ENCODE measurements at regions not wholly inside any gene's neighbourhood (a gene's known extent, or its start where the extent isn't known, plus 50 kb on each side); places are given as distances from the start of the nearest gene placed in this dataset.
"Not testable (repeated sequence)": the region's sequence is repeated elsewhere in the genome, so short reads cannot be mapped to it uniquely, and the experiment has no call there.

DNA sequence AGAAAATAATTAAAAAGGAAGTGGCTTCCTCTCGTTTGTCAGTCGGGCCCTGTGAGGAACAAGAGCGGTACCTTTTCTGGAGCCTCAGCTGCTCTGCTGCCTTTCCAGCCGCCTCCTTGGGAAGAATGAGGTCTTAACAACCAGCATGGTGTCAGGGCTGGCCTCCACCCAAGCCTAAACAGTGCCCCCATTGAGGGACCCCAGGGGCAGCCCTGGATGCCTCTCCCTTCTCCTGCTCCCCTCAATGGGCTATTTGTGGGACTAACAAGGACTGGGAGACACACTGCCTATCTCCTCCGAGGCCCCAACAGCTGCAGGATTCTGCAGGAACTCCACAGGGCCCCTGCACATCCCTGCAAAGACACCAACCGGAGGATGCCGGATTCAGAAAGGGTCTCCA, 155.4 kb upstream of the MAP3K1 start:
- DNase-seq (ENCODE audit: low spot score): no peak

DNA sequence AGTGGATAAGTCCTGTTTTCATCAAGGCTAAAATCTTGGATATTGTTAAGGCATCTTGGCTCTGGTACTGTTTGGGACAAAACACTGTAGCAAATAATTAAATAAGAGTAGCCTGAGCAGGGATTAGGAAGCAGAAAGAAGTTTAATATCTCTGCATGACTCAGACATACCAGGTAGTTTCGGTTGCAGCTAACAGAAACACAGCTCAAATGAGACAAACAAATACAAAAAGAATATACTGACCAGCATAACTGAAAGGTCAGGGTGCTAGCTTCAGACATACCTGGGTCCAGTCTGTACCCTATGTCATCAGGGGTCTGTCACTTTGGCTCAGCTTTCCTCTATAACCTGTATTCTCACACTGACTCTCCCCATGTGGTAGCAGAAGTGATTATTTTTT, 156.4 kb upstream of the MAP3K1 start:
- DNase-seq (ENCODE audit: low spot score): no peak

DNA sequence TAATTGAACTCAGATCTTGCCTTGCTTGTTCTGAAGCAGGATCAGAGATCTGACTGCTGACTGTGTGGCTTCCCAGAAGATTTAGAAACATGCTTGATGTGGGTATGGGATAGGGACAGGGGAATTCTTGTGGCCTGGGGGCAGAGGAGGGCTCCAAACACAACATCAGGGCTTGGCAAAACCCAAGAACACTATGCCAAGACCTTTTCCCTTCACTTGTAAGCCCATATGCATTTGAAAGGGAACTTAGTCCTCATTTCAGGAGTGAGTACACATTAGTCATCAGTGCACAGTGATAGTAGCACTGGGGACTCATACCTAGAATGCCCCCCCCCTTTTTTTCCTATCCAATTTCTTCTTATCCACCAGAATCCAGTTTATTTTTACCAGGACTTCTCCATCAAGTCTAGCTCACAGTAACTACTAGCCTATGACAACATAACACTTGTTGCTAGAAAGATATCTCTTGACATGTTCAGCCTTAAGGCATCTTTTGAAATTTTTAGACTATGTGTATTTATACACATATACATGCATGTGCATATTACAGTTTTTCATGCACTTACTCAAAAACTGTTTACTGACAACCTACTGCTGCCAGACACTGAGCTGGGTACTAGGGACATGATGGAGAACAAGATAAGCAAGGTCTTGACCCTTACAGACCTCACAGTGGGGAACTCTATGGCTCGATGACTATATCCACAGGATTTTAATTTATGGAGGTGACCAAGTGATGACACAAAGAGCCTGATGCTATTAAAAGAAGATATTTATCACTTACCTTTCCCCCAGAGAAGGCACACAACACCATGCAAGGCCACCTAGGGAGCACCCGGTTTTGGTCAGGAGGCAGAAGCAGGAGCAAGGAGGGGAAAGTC, 158.3 kb upstream of the MAP3K1 start:
- no peak for DNase-seq (ENCODE audit: low spot score)

DNA sequence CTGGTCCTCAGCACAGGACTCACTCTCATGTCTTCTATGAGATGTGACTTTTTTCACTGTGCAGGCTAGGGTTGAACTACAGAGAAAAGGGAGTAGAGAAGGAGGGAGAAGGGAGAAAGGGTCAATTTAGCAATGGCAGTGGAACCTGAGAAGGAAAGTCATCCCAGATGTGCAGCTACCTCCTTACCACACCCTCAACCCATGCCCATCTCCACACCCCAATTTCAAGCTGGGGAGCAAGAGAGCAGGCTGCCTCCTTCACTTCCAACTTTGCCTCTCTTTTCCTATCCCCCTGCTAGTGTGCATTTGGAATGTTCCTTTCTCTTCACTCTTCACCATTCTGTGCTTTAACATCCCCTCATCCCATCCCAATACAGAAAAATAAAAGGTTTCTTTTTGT, 163.5 kb upstream of the MAP3K1 start:
- DNase-seq (ENCODE audit: low spot score): no peak

DNA sequence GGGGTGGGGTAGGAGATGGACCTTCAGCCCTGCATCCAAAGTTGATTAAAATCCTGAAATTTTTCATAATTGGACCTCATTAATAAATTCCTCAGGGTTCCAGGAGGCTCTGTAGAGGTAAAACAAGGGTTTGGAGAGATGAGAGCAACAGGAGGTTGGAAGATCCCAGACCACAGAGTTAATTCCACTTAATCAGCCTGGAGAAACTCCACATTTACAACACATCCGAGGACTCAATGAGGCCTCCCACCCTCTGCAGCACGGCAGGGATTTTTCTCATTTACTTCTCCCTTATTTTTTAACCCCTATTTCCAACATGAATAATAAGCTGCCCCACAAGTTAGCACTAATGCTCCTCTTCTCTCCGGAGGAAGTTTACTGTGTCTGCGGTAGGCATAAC, 165.0 kb upstream of the MAP3K1 start:
- no peak for DNase-seq (ENCODE audit: low spot score)

DNA sequence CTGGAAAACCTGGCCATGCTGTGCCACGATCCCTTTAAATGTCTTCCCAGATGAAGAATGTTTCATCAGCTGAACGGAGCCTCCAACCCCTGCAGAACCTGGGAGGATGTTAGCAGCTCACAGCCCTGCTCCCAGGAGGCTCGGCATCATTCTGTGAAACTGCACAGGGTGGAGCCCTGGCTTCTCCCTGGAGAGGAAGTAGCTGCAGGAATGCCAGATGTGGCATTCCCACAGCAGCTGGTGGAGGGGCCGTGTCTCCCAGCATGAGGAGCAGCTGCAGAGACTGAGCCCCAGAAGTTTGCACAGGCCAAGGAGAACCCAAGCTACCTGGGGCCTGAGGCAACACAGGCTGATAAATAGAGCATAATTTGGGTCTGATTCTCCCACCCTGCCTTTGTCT, 165.8 kb upstream of the MAP3K1 start:
- DNase-seq (ENCODE audit: low spot score): no peak

DNA sequence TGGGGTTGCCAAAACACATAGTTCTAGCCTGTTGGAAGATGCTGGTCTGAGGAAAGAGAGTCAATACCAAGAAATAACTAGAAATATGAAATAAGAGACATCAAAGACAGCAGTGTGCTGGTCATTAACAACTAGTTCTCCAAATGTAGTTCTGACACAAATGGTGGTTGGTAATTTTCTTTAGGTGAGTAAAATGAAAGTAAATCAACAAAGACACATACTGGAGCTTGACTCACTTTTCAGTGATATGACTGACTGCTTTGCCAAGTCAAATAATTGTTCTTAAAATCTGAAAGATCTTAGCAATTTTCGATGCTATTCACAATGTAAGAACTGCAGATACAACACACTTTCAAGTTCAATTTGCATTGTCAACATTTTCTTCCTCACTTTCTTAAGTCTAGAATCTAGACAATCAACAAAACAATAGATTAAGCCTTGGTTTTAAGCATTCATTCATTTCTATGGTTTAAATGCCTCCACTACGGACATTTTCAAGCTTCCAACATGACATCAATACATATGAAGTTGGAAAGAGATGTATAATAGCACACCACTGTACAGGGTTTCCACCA, 166.8 kb upstream of the MAP3K1 start:
- DNase-seq (ENCODE audit: low spot score): no peak

DNA sequence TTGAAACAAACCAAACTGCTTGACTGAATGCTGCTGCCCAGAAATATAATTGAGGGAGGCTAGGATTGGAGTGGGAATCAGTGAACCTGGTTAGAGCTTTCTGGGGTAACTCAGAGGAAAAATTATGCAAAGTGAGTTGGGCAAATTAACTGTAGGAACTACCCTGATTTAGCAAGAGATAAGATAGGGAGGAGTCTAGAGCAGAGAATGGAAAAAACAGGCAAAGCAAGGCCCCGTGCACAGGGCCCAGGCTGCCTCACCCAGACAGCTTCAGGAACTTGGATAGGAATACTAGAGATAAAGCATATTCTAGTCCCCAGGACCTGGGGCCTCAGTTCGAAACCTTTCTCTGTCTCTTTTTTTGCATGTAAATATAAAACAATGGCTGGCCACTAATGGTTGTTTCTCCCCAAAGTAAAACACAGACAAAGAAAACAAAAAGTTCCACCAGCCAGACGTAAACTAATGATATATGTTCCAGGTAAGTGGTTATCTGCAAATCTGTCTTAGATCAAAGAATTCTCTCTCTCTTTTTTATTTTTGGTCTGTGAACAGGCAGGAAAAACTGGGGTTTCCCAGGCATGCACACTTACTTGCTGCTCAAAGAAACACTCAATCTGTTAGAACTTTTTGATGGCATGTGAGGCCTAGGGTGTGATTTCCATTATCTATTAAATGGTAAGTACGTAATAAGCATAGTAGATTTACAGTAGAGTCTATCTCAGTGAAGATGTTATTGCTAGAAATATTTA, 168.1 kb upstream of the MAP3K1 start:
- DNase-seq (ENCODE audit: low spot score): no peak

DNA sequence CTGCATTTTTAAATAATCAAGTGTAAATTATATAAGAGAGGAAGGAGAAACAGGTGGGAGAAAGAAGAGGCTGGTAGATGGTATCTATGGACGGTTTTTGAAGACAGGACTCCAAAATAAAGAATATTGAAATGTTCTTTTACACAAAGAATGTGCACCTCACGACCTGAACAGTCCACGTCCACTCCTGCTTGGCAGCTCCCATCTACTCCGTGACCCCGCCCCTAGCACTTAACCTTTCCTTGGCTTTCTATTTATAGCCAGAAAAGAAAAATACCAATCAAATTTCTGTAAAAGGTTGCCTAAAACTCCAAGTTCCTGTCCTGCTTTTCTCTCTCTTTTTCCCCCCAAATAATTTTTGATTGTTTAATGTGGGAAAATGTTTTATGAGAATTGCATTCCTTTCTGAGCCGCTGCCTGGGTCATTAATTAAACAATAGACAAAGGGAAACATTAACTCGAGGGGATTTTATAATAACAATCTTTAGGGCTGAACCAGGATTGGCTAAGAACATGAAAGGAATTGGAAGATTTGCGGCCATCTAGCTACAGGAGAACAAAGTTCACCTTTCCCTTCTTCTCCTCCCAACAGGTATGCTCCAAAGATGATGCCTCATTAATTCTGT, 173.6 kb upstream of the MAP3K1 start:
- no peak for DNase-seq (ENCODE audit: low spot score)

DNA sequence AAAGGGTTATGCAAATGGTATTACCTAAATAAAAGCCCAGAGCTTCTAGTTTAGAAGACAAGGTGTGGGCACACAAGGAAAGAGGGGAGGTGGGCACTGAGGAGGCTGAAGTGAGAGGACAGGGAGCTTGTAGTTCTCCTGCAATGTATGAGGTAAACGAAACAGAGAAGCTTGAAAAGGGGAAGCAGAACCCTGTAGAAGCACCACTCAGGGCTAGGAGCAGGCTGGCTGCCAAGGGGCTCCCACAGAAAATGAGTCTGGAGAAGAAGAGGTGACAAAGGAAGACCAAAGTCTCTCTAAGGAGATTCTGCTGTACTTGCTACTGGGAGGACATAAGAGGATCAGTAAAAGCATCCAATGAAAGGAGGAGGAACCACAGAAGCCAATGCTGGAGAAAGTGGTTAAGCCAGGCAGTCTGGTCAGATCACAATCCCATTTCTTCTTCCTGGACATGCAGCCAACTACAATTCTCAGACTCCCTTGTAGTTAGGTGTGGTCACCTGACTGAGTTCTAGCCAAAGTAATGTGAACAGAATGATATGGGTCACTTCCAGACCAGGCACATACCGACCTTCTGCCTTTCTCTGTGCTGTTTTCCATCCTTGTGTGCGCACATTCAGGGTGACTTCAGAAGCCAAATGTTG, 174.5 kb upstream of the MAP3K1 start:
- peak; percentile 78 for DNase-seq (ENCODE audit: low spot score)

DNA sequence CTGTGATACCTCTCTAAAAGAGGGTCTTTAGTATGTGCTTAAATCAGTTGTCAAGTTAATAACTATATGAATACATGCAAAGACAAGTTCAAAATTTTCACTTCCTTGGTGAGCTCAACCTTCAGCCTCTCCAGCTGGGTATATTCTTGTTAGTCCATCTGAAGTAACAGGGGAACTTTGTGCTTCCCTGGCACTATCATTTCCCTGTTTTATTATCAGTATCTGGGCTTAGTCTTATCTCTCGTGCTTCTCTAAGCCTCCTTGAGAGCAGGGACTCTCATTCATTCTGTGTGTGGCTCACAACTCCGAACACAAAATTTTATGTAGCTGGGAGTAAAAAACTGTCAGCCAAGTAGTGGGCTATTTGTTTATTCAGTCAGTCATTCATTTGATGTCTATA, 175.9 kb upstream of the MAP3K1 start:
- DNase-seq (ENCODE audit: low spot score): no peak

DNA sequence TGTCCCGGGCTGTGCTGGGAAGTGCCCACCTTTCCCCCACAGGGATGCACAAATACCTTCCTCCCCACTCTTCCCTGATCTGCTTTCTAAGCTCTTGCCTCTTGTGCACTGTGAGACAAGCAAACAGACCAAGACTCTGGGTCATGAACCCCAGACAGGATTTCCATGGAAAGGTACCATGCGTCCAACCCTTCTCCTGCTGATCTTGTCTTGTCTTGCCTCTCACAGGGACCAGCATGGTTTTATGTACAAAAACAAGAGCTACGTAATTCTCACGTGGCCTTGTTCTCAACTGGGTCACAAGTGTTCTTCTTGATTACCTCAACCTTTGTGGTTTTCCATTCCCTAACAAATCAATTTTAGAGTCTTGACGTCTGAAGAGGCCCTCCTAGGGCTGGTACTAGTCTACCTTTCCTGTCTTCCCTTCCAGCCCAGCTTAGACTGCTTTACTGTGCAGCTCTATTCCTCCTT, 176.5 kb upstream of the MAP3K1 start:
- DNase-seq (ENCODE audit: low spot score): peak; percentile 65

DNA sequence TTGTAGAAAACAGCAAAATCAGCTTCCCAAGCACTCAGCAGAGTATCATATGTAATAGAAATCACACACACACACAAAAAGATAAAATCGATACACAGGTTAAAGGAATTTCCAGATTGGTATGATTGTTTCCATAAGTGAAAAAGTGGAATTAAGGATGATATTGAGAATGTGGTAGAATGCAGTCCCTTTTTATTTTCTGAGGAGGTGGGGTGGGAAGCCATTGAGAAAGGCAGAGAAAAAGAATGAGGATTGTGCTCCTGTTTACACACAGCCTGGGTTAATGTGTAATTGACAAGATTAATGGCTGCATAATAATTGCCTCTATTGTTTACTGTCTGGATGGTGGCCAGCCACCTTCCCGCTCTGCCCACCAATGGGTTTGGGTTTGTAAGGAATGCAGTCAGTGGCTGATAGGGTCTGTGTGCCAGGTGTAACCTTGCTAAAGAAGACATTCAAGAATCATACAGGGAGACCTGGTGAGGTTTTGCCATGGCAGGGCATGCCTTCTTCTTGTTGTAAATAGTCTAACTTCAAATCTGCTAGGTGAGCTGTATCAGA, 177.2 kb upstream of the MAP3K1 start:
- DNase-seq (ENCODE audit: low spot score): peak; percentile 87

DNA sequence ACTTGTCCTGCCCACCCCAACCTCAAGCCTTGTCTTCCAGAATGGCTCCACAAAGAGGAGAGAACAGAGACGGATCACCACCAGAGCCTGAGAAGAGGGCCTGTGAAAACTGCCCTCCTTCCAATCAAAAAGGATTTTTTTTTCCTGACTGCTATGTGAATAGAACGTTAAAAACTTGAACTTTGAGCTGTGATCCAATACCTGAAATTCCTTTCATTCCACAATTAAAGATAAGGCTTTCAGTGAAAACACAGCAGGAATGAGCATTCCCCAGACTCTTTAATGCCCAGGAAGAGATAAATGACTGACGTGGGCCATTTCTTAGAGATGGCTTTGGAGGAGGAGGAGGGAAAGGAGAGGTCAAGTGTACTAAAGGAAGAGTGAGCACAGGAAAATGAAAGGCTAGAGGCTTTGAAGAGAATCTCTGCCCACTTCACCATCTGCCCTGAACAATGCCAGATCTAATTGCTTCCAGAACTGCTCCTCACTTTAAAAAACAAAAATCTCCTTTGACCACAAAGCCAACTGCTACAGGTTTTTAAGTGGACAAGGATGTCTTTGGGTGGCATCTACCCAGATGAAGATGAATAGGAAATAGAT, 177.9 kb upstream of the MAP3K1 start:
- DNase-seq (ENCODE audit: low spot score): no peak

DNA sequence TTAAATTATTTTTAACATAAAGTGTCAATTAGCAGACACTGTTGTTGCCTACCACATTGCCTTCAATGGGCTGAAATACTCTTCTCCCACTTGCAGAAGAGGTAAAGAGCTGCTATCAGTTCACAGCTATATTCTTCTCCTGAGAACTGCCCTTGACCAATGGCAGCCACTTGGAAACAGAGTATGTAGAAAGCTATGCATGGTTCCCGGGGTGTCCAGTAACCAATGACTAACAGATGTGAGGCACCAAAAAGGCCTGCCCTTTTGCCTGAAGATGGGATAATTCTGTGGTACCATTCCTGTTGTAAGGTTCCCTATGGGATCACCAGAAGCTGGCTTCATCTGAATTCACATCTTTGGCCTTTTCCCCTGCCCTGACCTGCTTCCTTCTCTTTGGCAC, 181.4 kb upstream of the MAP3K1 start:
- no peak for DNase-seq (ENCODE audit: low spot score)

DNA sequence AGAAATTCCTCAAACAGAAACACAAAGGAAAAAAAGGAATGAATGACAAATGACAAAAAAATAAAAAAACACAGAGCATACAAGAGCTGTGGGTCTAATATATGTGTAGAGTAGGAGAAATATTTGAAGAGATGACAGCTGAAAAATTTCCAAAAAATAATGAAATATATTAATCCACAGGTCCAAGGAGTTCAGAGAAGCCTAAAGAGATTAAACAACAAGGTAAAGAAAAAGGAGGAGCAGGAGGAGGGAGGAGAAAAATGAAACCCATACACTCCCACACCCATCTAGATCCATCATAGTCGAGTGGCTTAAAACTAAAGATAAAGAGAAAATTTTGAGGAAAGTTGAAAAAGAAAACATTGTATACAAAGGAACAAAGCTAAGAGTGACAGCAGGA, 182.4 kb upstream of the MAP3K1 start:
- no peak for DNase-seq (ENCODE audit: low spot score)

DNA sequence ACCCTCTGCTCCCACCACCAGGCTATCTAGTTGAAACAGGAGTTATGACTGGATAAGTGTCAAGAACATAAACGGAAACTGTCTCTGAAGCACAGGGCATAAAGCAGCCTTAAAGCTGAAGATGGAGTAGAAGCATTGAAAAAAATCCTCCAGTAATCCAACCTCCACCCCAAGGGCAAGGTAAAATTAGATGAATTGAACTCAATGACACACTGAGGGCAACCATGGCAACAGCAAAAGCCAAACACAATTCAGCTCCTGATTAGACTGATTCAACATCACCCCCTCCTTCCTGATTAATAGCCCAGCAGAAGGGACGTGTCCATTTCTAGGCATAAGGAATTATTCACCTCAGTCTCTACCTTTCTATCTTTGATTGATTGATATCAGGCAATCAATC, 183.2 kb upstream of the MAP3K1 start:
- DNase-seq (ENCODE audit: low spot score): no peak

DNA sequence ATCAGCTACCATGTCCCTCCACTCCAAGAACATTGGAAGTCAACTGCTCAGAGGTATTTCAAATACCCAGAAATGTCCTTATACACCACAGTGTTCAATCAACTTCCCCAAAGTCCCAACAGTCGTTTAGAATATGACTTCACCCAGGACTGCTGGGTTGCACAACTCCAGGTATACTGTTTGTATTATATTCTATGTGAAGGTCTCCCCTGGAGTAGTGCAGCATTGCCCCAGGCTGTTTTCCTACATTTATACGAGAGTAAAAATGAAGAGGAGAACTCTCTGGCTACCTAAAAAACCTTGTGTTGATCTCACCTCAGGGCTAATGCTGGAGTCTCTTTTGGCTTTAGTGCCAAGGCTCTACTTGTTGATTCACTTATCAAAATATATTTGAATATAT, 183.6 kb upstream of the MAP3K1 start:
- DNase-seq (ENCODE audit: low spot score): no peak

DNA sequence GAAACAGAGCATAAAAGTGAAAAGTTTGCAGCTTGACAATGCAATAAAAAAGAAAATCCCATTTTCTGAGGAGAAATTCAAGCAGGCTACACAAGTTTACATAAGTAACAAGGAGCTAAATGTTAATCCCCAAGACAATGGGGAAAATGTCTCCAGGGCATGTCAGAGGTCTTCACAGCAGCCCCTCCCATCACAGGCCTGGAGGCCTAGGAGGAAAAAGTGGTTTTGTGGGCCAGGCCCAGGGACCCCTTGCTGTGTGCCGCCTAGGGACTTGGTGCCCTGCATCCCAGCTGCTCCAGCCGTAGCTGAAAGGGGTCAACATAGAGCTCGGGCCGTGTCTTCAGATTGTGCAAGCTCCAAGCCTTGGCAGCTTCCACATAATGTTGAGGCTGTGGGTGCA, 186.7 kb upstream of the MAP3K1 start:
- DNase-seq (ENCODE audit: low spot score): not testable (repeated sequence)

DNA sequence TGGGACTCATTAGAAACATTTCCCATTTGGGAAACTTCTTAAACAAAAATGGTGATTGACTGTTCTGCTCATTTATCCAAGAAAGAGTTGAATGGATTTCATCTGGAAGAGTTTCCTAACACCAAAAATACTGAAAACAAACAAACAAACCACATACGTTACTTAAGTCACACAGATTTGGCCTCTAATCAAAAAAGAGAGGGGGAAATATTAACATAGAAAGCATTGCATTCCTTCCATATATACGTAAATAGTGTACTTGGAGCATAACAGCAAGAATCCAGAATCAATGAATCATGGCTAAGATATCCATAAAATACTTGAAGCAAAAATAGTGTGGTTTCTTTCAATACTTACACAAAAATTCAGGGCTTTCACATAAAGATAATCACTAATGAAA, 189.8 kb upstream of the MAP3K1 start:
- DNase-seq (ENCODE audit: low spot score): no peak

DNA sequence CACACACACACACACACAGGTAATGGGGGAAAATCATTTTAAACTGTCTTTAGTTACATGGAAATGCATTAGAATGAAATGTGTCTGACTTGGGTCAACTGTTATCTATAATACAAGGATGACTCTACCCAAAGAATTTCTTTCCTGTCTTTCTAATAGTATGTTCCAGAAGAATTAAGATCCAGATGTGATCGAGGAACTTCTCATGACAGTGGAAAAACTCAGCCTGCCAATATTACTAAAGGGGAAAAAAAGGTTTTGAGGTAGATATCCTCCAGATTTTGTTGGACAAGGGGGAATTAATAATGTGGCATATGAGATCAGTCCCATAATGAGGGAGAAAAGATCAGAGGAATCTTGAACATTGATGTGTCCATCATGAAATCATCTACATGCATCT, 190.6 kb upstream of the MAP3K1 start:
- DNase-seq (ENCODE audit: low spot score): no peak
